ENCODE measurements at regions not wholly inside any gene's neighbourhood (a gene's known extent, or its start where the extent isn't known, plus 50 kb on each side); places are given as distances from the start of the nearest gene placed in this dataset.
A peak's percentile ranks its signal among the peaks of the same experiment; 100 is the strongest.

GRCh38 chr18:43589611-43590151, 312.4 kb upstream of the SYT4 start:
- no peak overlapping the region for H3K27ac ChIP-seq (ENCODE audit: low read depth in 1 of 2, low read length in 2 of 2)
- H3K4me3 ChIP-seq (ENCODE audit: low read length in 2 of 2): no peak overlapping the region
- H3K36me3 ChIP-seq (ENCODE audit: control insufficient read depth in 1 of 2, insufficient read depth in 2 of 2, low read length in 1 of 2): no peaks in the 10 kb centered on the region
- H3K4me1 ChIP-seq (ENCODE audit: control insufficient read depth in 1 of 2, insufficient read depth in 2 of 2, low read length in 2 of 2): no peaks in the 10 kb centered on the region
- DNase-seq (peak in 1 of 2 donors; percentile 68), ATAC-seq (ENCODE audit: low FRiP score) (peak; percentile 39)
- no peaks in the 10 kb centered on the region for H3K27me3 ChIP-seq (ENCODE audit: control insufficient read depth in 1 of 2, insufficient read depth in 2 of 2, low read length in 1 of 2)
- no peaks in the 10 kb centered on the region for H3K9me3 ChIP-seq (ENCODE audit: control insufficient read depth, low read length)
- WGBS, 2 donors: 89 to 94% methylated on average over 11 of the region's 11 CpGs
- intact Hi-C loops (cut with DNase I): no loop called here

- Histone ChIP-seq H3K9me3 (ENCODE audit: control insufficient read depth, low read length) (no peaks in the 10 kb centered on the region), H3K27ac (ENCODE audit: low read depth in 1 of 2, low read length in 2 of 2) (no peak overlapping the region), H3K36me3 (ENCODE audit: control insufficient read depth in 1 of 2, insufficient read depth in 2 of 2, low read length in 1 of 2) (no peaks in the 10 kb centered on the region), H3K4me3 (ENCODE audit: low read length in 2 of 2) (no peak overlapping the region), H3K4me1 (ENCODE audit: control insufficient read depth in 1 of 2, insufficient read depth in 2 of 2, low read length in 2 of 2) (no peaks in the 10 kb centered on the region), H3K27me3 (ENCODE audit: control insufficient read depth in 1 of 2, insufficient read depth in 2 of 2, low read length in 1 of 2) (no peaks in the 10 kb centered on the region)
- intact Hi-C loops (cut with DNase I): no loop called here
- DNase-seq: peak; percentile 37 to 68
- WGBS, 2 donors: 91% methylated on average over 20 of the region's 20 CpGs
- ATAC-seq (ENCODE audit: low FRiP score): peak; percentile 13
Measured at GRCh38 chr18:43590182-43590903, 313.1 kb upstream of the SYT4 start.

- Histone ChIP-seq H3K4me3 (ENCODE audit: low read length in 2 of 2) (no peak overlapping the region), H3K4me1 (ENCODE audit: control insufficient read depth in 1 of 2, insufficient read depth in 2 of 2, low read length in 2 of 2) (no peaks in the 10 kb centered on the region), H3K36me3 (ENCODE audit: control insufficient read depth in 1 of 2, insufficient read depth in 2 of 2, low read length in 1 of 2) (no peaks in the 10 kb centered on the region), H3K27me3 (ENCODE audit: control insufficient read depth in 1 of 2, insufficient read depth in 2 of 2, low read length in 1 of 2) (no peaks in the 10 kb centered on the region), H3K27ac (ENCODE audit: low read depth in 1 of 2, low read length in 2 of 2) (no peak overlapping the region), H3K9me3 (ENCODE audit: control insufficient read depth, low read length) (no peaks in the 10 kb centered on the region)
- ATAC-seq (ENCODE audit: low FRiP score) (no peak), DNase-seq (no peak)
- intact Hi-C loops (cut with DNase I): no loop called here
- WGBS, 2 donors: 74 to 77% methylated on average over 2 of the region's 2 CpGs
Measured at GRCh38 chr18:43592269-43592668, 315.0 kb upstream of the SYT4 start.

GRCh38 chr18:43596105-43596712, 318.9 kb upstream of the SYT4 start:
- Histone ChIP-seq H3K27me3 (ENCODE audit: control insufficient read depth in 1 of 2, insufficient read depth in 2 of 2, low read length in 1 of 2) (no peaks in the 10 kb centered on the region), H3K27ac (ENCODE audit: low read depth in 1 of 2, low read length in 2 of 2) (no peak overlapping the region), H3K36me3 (ENCODE audit: control insufficient read depth in 1 of 2, insufficient read depth in 2 of 2, low read length in 1 of 2) (no peaks in the 10 kb centered on the region), H3K4me1 (ENCODE audit: control insufficient read depth in 1 of 2, insufficient read depth in 2 of 2, low read length in 2 of 2) (no peaks in the 10 kb centered on the region), H3K9me3 (ENCODE audit: control insufficient read depth, low read length) (no peaks in the 10 kb centered on the region), H3K4me3 (ENCODE audit: low read length in 2 of 2) (no peak overlapping the region)
- WGBS, 2 donors: 53 to 59% methylated on average over 3 of the region's 3 CpGs
- intact Hi-C loops (cut with DNase I): no loop called here
- ATAC-seq (ENCODE audit: low FRiP score) (no peak), DNase-seq (no peak)

- Histone ChIP-seq H3K4me3 (ENCODE audit: low read length in 2 of 2) (no peak overlapping the region), H3K9me3 (ENCODE audit: control insufficient read depth, low read length) (no peaks in the 10 kb centered on the region), H3K27me3 (ENCODE audit: control insufficient read depth in 1 of 2, insufficient read depth in 2 of 2, low read length in 1 of 2) (no peaks in the 10 kb centered on the region), H3K4me1 (ENCODE audit: control insufficient read depth in 1 of 2, insufficient read depth in 2 of 2, low read length in 2 of 2) (no peaks in the 10 kb centered on the region), H3K36me3 (ENCODE audit: control insufficient read depth in 1 of 2, insufficient read depth in 2 of 2, low read length in 1 of 2) (no peaks in the 10 kb centered on the region), H3K27ac (ENCODE audit: low read depth in 1 of 2, low read length in 2 of 2) (no peak overlapping the region)
- DNase-seq (no peak), ATAC-seq (ENCODE audit: low FRiP score) (no peak)
- intact Hi-C loops (cut with DNase I): no loop called here
- WGBS, 2 donors: 53 to 64% methylated on average over 3 of the region's 3 CpGs
Measured at GRCh38 chr18:43601432-43601831, 324.1 kb upstream of the SYT4 start.

- Histone ChIP-seq H3K4me1 (ENCODE audit: control insufficient read depth in 1 of 2, insufficient read depth in 2 of 2, low read length in 2 of 2) (no peaks in the 10 kb centered on the region), H3K36me3 (ENCODE audit: control insufficient read depth in 1 of 2, insufficient read depth in 2 of 2, low read length in 1 of 2) (no peaks in the 10 kb centered on the region), H3K9me3 (ENCODE audit: control insufficient read depth, low read length) (peaks cover 4% of the 10 kb centered on the region), H3K4me3 (ENCODE audit: low read length in 2 of 2) (no peak overlapping the region), H3K27me3 (ENCODE audit: control insufficient read depth in 1 of 2, insufficient read depth in 2 of 2, low read length in 1 of 2) (no peaks in the 10 kb centered on the region), H3K27ac (ENCODE audit: low read depth in 1 of 2, low read length in 2 of 2) (no peak overlapping the region)
- no peak for DNase-seq
- 75 to 81% methylated on average over 1 of the region's 1 CpG for WGBS, 2 donors
- ATAC-seq (ENCODE audit: low FRiP score): no peak
- intact Hi-C loops (cut with DNase I): no loop called here
Measured at GRCh38 chr18:43605224-43605623, 327.9 kb upstream of the SYT4 start.

GRCh38 chr18:43606795-43607194, 329.5 kb upstream of the SYT4 start:
- Histone ChIP-seq H3K4me1 (ENCODE audit: control insufficient read depth in 1 of 2, insufficient read depth in 2 of 2, low read length in 2 of 2) (no peaks in the 10 kb centered on the region), H3K9me3 (ENCODE audit: control insufficient read depth, low read length) (peaks cover 4% of the 10 kb centered on the region), H3K4me3 (ENCODE audit: low read length in 2 of 2) (no peak overlapping the region), H3K27ac (ENCODE audit: low read depth in 1 of 2, low read length in 2 of 2) (no peak overlapping the region), H3K27me3 (ENCODE audit: control insufficient read depth in 1 of 2, insufficient read depth in 2 of 2, low read length in 1 of 2) (no peaks in the 10 kb centered on the region), H3K36me3 (ENCODE audit: control insufficient read depth in 1 of 2, insufficient read depth in 2 of 2, low read length in 1 of 2) (no peaks in the 10 kb centered on the region)
- WGBS, 2 donors: 58 to 67% methylated on average over 5 of the region's 5 CpGs
- ATAC-seq (ENCODE audit: low FRiP score) (no peak), DNase-seq (peak in 1 of 2 donors; percentile 55)
- intact Hi-C loops (cut with DNase I): no loop called here

GRCh38 chr18:43620936-43621335, 343.6 kb upstream of the SYT4 start:
- no peak overlapping the region for H3K27ac ChIP-seq (ENCODE audit: low read depth in 1 of 2, low read length in 2 of 2)
- no peak for DNase-seq
- intact Hi-C loops (cut with DNase I): no loop called here
- H3K36me3 ChIP-seq (ENCODE audit: control insufficient read depth in 1 of 2, insufficient read depth in 2 of 2, low read length in 1 of 2): no peaks in the 10 kb centered on the region
- no peaks in the 10 kb centered on the region for H3K27me3 ChIP-seq (ENCODE audit: control insufficient read depth in 1 of 2, insufficient read depth in 2 of 2, low read length in 1 of 2)
- 6 to 9% methylated on average over 2 of the region's 2 CpGs for WGBS, 2 donors
- H3K4me1 ChIP-seq (ENCODE audit: control insufficient read depth in 1 of 2, insufficient read depth in 2 of 2, low read length in 2 of 2): no peaks in the 10 kb centered on the region
- no peak overlapping the region for H3K4me3 ChIP-seq (ENCODE audit: low read length in 2 of 2)
- no peaks in the 10 kb centered on the region for H3K9me3 ChIP-seq (ENCODE audit: control insufficient read depth, low read length)
- ATAC-seq (ENCODE audit: low FRiP score): no peak

- Histone ChIP-seq H3K36me3 (ENCODE audit: control insufficient read depth in 1 of 2, insufficient read depth in 2 of 2, low read length in 1 of 2) (no peaks in the 10 kb centered on the region), H3K4me1 (ENCODE audit: control insufficient read depth in 1 of 2, insufficient read depth in 2 of 2, low read length in 2 of 2) (no peaks in the 10 kb centered on the region), H3K27ac (ENCODE audit: low read depth in 1 of 2, low read length in 2 of 2) (no peak overlapping the region), H3K4me3 (ENCODE audit: low read length in 2 of 2) (no peak overlapping the region), H3K9me3 (ENCODE audit: control insufficient read depth, low read length) (no peaks in the 10 kb centered on the region), H3K27me3 (ENCODE audit: control insufficient read depth in 1 of 2, insufficient read depth in 2 of 2, low read length in 1 of 2) (no peaks in the 10 kb centered on the region)
- no peak for ATAC-seq (ENCODE audit: low FRiP score)
- DNase-seq: no peak
- WGBS, 2 donors: 83 to 86% methylated on average over 3 of the region's 3 CpGs
- intact Hi-C loops (cut with DNase I): no loop called here
Measured at GRCh38 chr18:43622024-43622423, 344.7 kb upstream of the SYT4 start.

All from aorta (tissue), 5 donors.